ENCODE measurements at regions not wholly inside any gene's neighbourhood (a gene's known extent, or its start where the extent isn't known, plus 50 kb on each side); places are given as distances from the start of the nearest gene placed in this dataset.

DNA sequence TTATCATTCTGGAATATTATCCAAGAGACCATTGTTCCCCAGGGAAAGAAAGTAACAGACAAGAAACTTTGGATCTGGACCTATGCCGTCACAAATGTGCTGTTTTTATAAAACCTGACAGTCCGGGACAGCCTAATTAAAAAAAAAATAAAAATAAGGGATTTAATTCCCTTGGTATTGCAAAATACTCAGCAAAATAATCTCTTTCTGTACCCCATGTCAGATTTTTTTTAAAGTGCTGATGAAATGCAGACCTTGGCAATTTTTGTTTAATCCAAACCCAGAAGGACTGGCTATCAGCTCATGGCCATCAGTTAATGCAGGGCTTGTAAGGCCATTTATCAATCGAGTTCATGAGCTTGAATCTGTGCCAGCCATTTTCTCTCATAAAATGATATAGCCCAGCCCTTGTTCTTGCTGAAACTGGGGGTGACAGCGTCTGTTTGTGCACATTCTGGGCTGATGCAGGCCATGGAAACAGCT, 162.7 kb upstream of the S1PR3 start:
- Mint-ChIP-seq H3K9me3 (ENCODE audit: low read depth, unreplicated experiment) (no peaks in the 10 kb centered on the region), H3K4me1 (ENCODE audit: low read depth, unreplicated experiment) (no peaks in the 10 kb centered on the region), H3K36me3 (ENCODE audit: insufficient read depth, unreplicated experiment) (no peaks in the 10 kb centered on the region), H3K4me3 (ENCODE audit: low read depth, unreplicated experiment) (no peak overlapping the region), H3K27ac (ENCODE audit: unreplicated experiment) (no peak overlapping the region), H3K27me3 (ENCODE audit: unreplicated experiment) (peaks cover 45% of the 10 kb centered on the region)
- no TSS peak for BruUV-seq (replicated peaks)
- DNase-seq: no peak
- intact Hi-C loops (cut with micrococcal nuclease; ENCODE audit: unreplicated experiment): no loop called here
- CTCF ChIA-PET: no interaction called here
- TF ChIP-seq, protein P1, sequence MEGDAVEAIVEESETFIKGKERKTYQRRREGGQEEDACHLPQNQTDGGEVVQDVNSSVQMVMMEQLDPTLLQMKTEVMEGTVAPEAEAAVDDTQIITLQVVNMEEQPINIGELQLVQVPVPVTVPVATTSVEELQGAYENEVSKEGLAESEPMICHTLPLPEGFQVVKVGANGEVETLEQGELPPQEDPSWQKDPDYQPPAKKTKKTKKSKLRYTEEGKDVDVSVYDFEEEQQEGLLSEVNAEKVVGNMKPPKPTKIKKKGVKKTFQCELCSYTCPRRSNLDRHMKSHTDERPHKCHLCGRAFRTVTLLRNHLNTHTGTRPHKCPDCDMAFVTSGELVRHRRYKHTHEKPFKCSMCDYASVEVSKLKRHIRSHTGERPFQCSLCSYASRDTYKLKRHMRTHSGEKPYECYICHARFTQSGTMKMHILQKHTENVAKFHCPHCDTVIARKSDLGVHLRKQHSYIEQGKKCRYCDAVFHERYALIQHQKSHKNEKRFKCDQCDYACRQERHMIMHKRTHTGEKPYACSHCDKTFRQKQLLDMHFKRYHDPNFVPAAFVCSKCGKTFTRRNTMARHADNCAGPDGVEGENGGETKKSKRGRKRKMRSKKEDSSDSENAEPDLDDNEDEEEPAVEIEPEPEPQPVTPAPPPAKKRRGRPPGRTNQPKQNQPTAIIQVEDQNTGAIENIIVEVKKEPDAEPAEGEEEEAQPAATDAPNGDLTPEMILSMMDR (IDR thresholded peaks at IDR 0.05; ENCODE audit: unreplicated experiment): no peak

- BruUV-seq (replicated peaks): no TSS peak
- intact Hi-C loops (cut with micrococcal nuclease; ENCODE audit: unreplicated experiment): no loop called here
- H3K9me3 Mint-ChIP-seq (ENCODE audit: low read depth, unreplicated experiment): no peaks in the 10 kb centered on the region
- H3K27ac Mint-ChIP-seq (ENCODE audit: unreplicated experiment): no peak overlapping the region
- DNase-seq: no peak
- H3K4me1 Mint-ChIP-seq (ENCODE audit: low read depth, unreplicated experiment): no peaks in the 10 kb centered on the region
- no peak overlapping the region for H3K4me3 Mint-ChIP-seq (ENCODE audit: low read depth, unreplicated experiment)
- TF ChIP-seq, protein P1 (IDR thresholded peaks at IDR 0.05; ENCODE audit: unreplicated experiment): no peak
- H3K36me3 Mint-ChIP-seq (ENCODE audit: insufficient read depth, unreplicated experiment): no peaks in the 10 kb centered on the region
- CTCF ChIA-PET: no interaction called here
- H3K27me3 Mint-ChIP-seq (ENCODE audit: unreplicated experiment): peaks cover 37% of the 10 kb centered on the region
Observed at GRCh38 chr9:88829276-88829675, 162.0 kb upstream of the S1PR3 start.

GRCh38 chr9:88831713-88832407, 159.4 kb upstream of the S1PR3 start:
- Mint-ChIP-seq H3K4me1 (ENCODE audit: low read depth, unreplicated experiment) (no peaks in the 10 kb centered on the region), H3K9me3 (ENCODE audit: low read depth, unreplicated experiment) (no peaks in the 10 kb centered on the region), H3K36me3 (ENCODE audit: insufficient read depth, unreplicated experiment) (no peaks in the 10 kb centered on the region), H3K27me3 (ENCODE audit: unreplicated experiment) (peaks cover 16% of the 10 kb centered on the region), H3K4me3 (ENCODE audit: low read depth, unreplicated experiment) (no peak overlapping the region), H3K27ac (ENCODE audit: unreplicated experiment) (no peak overlapping the region)
- DNase-seq: no peak
- no TSS peak for BruUV-seq (replicated peaks)
- CTCF ChIA-PET: no interaction called here
- intact Hi-C loops (cut with micrococcal nuclease; ENCODE audit: unreplicated experiment): no loop called here
- TF ChIP-seq, protein P1 (IDR thresholded peaks at IDR 0.05; ENCODE audit: unreplicated experiment): no peak

GRCh38 chr9:88833946-88834345, 157.3 kb upstream of the S1PR3 start:
- CTCF ChIA-PET: interaction anchor here (0.7 kb wide), 1 partner anchor 12 kb away, joined by 3 read pairs; no protein-coding TSS in a partner anchor
- Mint-ChIP-seq H3K4me3 (ENCODE audit: low read depth, unreplicated experiment) (no peak overlapping the region), H3K36me3 (ENCODE audit: insufficient read depth, unreplicated experiment) (no peaks in the 10 kb centered on the region), H3K9me3 (ENCODE audit: low read depth, unreplicated experiment) (no peaks in the 10 kb centered on the region), H3K4me1 (ENCODE audit: low read depth, unreplicated experiment) (no peaks in the 10 kb centered on the region), H3K27ac (ENCODE audit: unreplicated experiment) (no peak overlapping the region), H3K27me3 (ENCODE audit: unreplicated experiment) (no peaks in the 10 kb centered on the region)
- intact Hi-C loops (cut with micrococcal nuclease; ENCODE audit: unreplicated experiment): no loop called here
- no peak for DNase-seq
- TF ChIP-seq, protein P1 (IDR thresholded peaks at IDR 0.05; ENCODE audit: unreplicated experiment): no peak
- BruUV-seq (replicated peaks): no TSS peak

All from Calu3 (cell line).